Right hindlimb (tissue), 1 donor: ENCODE measurements at regions not wholly inside any gene's neighbourhood (a gene's known extent, or its start where the extent isn't known, plus 50 kb on each side); places are given as distances from the start of the nearest gene placed in this dataset.
"Not testable (repeated sequence)": the region's sequence is repeated elsewhere in the genome, so short reads cannot be mapped to it uniquely, and the experiment has no call there.

Source experiments
- DNase-seq: peaks from one replicate; pipeline ENCODE4 v3.0.0-alpha.2; 2018

GRCh38 chr4:144799486-144799885 is 153.5 kb downstream of the HHIP start:
- no peak for DNase-seq

GRCh38 chr4:144801731-144802130 is 155.8 kb downstream of the HHIP start:
- DNase-seq: no peak

- no peak for DNase-seq
Observed at GRCh38 chr4:144808034-144808433, 162.1 kb downstream of the HHIP start.

- no peak for DNase-seq
Observed at GRCh38 chr4:144809056-144809640, 163.2 kb downstream of the HHIP start.

- no peak for DNase-seq
Observed at GRCh38 chr4:144816668-144817067, 170.7 kb downstream of the HHIP start.

GRCh38 chr4:144817081-144817480 is 171.1 kb downstream of the HHIP start:
- no peak for DNase-seq

GRCh38 chr4:144818136-144818535 is 172.2 kb downstream of the HHIP start:
- no peak for DNase-seq

- DNase-seq: no peak
Observed at GRCh38 chr4:144819591-144819990, 173.6 kb downstream of the HHIP start.

- no peak for DNase-seq
Observed at GRCh38 chr4:144820011-144820727, 174.2 kb downstream of the HHIP start.

- DNase-seq: peak; percentile 38
Observed at GRCh38 chr4:144820728-144821085, 174.8 kb downstream of the HHIP start.

- no peak for DNase-seq
Observed at GRCh38 chr4:144831971-144832370, 186.0 kb downstream of the HHIP start.

GRCh38 chr4:144845411-144845810 is 199.5 kb downstream of the HHIP start:
- DNase-seq: no peak

- DNase-seq: no peak
Observed at GRCh38 chr4:144851948-144852347, 206.0 kb downstream of the HHIP start.

- no peak for DNase-seq
Observed at GRCh38 chr4:144861471-144861870, 215.5 kb downstream of the HHIP start.

GRCh38 chr4:144862210-144862609 is 216.3 kb downstream of the HHIP start:
- no peak for DNase-seq

GRCh38 chr4:144864891-144865290 is 218.9 kb downstream of the HHIP start:
- DNase-seq: not testable (repeated sequence)

GRCh38 chr4:144868309-144868708 is 222.4 kb downstream of the HHIP start:
- no peak for DNase-seq

- peak; percentile 54 for DNase-seq
Observed at GRCh38 chr4:144872508-144873225, 225.3 kb downstream of the ANAPC10 start.

- no peak for DNase-seq
Observed at GRCh38 chr4:144873226-144873990, 224.6 kb downstream of the ANAPC10 start.

GRCh38 chr4:144894573-144894972 is 203.4 kb downstream of the ANAPC10 start:
- no peak for DNase-seq

GRCh38 chr4:144899393-144899792 is 198.6 kb downstream of the ANAPC10 start:
- DNase-seq: no peak

- DNase-seq: no peak
Observed at GRCh38 chr4:144901141-144901540, 196.9 kb downstream of the ANAPC10 start.

- no peak for DNase-seq
Observed at GRCh38 chr4:144902614-144903013, 195.4 kb downstream of the ANAPC10 start.
